Brain microvascular endothelial cell (primary cell): ENCODE measurements at regions not wholly inside any gene's neighbourhood (a gene's known extent, or its start where the extent isn't known, plus 50 kb on each side); places are given as distances from the start of the nearest gene placed in this dataset.

Experiments
- DNase-seq: peaks from one replicate; pipeline ENCODE4 v3.0.0-alpha.2; 2020
- H3K27ac ChIP-seq: fragments of 250-450 bp; sonication (Bioruptor Pico); 2 replicates; pipeline ENCODE4 v1.5.1; 2020; ENCODE audit warnings: mild to moderate bottlenecking, moderate library complexity
- H3K27me3 ChIP-seq: fragments of 250-450 bp; sonication (Bioruptor Pico); replicated peaks from 2 replicates; pipeline ENCODE4 v1.5.1; 2020; ENCODE audit warnings: mild to moderate bottlenecking
- H3K36me3 ChIP-seq: fragments of 250-450 bp; sonication (Bioruptor Pico); replicated peaks from 2 replicates; pipeline ENCODE4 v1.5.1; 2020; ENCODE audit warnings: mild to moderate bottlenecking
- H3K4me3 ChIP-seq: 2 replicates; pipeline ENCODE4 v1.5.1; 2011; ENCODE audit warnings: low read depth, mild to moderate bottlenecking, control low read depth, low read length, moderate library complexity
- in situ Hi-C: cut with HindIII; loops from 2 replicates; pipeline ENCODE4 v1.10.0; 2017; ENCODE audit warnings: low sequenced_read_pairs, low pct_ligation_motif_present
- TF ChIP-seq, protein P1 (sequence below): IDR thresholded peaks from 2 replicates; pipeline ENCODE4 v1.5.1; 2011; ENCODE audit warnings: low read depth, mild to moderate bottlenecking, moderate library complexity, low read length, control low read depth, inconsistent platforms; ENCODE audit errors: missing control alignments

DNA sequence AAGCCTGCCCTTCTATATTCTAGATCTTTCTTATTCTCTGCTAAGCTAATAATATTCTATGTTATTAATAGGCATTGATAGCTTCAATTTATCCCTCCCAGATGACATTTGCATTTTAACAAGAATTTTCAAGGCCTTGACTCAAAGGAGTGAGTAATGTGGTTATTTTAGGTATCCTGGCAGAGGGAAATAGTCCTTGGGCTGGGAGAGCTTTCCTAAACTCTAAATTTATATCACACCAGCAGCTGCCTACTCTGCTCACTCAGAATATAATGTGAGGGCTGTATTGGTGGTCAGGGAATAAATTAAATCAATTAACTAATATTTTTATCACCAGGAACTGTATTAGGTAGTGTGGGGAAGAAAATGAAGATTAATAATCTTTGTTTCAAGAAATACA lies 74.8 kb upstream of the ADAM23 start:
- in situ Hi-C loops, result no loop called here
- Histone ChIP-seq H3K27me3 (no peaks in the 10 kb centered on the region), H3K4me3 (no peak overlapping the region), H3K36me3 (no peaks in the 10 kb centered on the region), H3K27ac (no peak overlapping the region)
- TF ChIP-seq, protein P1, sequence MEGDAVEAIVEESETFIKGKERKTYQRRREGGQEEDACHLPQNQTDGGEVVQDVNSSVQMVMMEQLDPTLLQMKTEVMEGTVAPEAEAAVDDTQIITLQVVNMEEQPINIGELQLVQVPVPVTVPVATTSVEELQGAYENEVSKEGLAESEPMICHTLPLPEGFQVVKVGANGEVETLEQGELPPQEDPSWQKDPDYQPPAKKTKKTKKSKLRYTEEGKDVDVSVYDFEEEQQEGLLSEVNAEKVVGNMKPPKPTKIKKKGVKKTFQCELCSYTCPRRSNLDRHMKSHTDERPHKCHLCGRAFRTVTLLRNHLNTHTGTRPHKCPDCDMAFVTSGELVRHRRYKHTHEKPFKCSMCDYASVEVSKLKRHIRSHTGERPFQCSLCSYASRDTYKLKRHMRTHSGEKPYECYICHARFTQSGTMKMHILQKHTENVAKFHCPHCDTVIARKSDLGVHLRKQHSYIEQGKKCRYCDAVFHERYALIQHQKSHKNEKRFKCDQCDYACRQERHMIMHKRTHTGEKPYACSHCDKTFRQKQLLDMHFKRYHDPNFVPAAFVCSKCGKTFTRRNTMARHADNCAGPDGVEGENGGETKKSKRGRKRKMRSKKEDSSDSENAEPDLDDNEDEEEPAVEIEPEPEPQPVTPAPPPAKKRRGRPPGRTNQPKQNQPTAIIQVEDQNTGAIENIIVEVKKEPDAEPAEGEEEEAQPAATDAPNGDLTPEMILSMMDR, result no peak
- no peak for DNase-seq

DNA sequence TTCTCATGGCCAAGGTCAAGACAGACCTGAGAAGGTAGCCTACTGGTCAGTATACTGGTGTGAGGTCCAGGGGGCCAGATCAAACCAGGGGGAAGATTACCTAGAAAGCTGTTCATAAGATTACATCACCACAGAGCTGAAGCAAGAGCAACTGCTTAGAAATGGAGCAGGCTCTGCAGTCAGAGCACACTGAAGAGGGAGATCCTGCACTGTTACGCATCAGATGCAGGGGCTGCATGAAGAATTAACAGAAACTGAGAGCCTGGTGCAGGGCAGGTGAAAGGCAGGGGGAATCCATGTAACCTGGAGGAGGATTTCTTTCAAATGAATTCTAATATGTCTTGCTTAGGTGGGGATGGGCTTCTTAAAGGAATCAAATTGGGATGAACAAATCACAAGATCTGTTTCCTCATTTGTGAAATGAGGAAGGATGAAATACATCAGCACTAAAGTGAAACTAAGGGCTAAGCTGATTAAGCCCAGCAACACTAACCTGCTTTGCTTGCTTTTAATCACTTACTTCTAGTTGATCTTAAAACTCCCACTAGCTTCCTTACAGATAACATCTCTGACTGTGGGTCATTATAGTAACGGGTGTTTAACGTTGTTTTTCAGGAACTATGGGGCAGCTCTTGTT lies 74.3 kb upstream of the ADAM23 start:
- in situ Hi-C loops, result no loop called here
- TF ChIP-seq, protein P1, result no peak
- Histone ChIP-seq H3K4me3 (no peak overlapping the region), H3K27ac (no peak overlapping the region), H3K27me3 (no peaks in the 10 kb centered on the region), H3K36me3 (no peaks in the 10 kb centered on the region)
- DNase-seq, result no peak

DNA sequence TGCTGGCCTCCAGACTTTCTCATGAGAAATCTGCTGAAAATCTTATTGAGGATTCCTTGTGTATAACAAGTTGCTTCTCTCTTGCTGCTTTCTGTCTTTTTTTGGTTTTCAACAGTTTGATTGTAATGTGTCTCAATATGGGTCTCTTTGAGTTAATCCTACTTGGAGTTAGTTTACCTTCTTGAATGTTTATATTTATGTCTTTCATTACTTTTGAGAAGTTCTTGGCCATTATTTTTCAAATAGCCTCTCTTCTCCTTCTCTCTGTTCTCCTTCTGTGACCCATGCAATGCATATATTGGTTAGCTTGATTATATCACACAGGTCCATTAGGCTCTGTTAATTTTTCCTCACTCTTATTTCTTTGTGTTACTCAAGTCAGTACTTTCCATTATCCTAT lies 67.4 kb upstream of the ADAM23 start:
- DNase-seq, result no peak
- TF ChIP-seq, protein P1, result no peak
- H3K4me3 ChIP-seq, result no peak overlapping the region
- in situ Hi-C loops, result no loop called here
- no peaks in the 10 kb centered on the region for H3K36me3 ChIP-seq
- no peaks in the 10 kb centered on the region for H3K27me3 ChIP-seq
- H3K27ac ChIP-seq, result no peak overlapping the region

DNA sequence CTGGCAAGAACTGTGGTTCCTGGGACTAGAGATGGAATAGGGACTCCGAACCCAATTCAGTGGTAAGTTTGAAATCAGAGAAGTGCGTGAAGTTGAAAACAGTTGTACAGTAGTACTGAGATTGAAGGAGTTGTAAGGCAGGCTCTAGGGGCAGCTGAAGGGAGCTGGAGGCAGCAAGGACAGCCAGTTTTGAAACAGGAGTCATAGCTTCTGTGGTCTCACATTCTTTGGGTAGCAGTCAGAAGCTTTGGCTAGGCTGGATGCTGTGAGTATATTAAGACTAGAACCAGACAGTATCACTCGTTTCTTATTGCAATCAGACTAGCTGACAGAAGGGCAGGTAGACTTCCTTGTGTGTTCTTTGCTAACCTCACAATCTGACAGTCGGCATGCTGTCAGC lies 64.5 kb upstream of the ADAM23 start:
- in situ Hi-C loops, result no loop called here
- Histone ChIP-seq H3K27me3 (no peaks in the 10 kb centered on the region), H3K4me3 (no peak overlapping the region), H3K36me3 (no peaks in the 10 kb centered on the region), H3K27ac (no peak overlapping the region)
- TF ChIP-seq, protein P1, result no peak
- DNase-seq, result peak; percentile 50

DNA sequence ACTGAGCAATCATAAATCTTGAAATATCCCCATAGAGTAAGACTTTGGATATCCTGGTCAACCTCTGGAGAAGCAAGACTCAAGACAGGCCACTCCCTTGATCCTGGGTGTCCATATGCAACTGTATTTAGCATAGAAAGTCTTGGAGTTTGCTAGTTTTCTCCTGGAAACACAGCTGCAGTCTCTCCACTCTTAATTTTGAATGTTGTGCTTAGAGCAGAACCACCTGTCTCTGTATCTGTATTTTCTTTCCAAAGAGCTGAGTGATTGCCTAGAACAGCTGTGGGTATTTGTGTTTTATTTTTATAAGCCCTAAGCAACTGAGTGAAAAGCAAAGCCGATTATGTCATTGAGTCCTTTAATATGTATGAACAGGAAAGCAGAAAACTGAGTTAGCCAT lies 64.1 kb upstream of the ADAM23 start:
- no peaks in the 10 kb centered on the region for H3K36me3 ChIP-seq
- no peak for DNase-seq
- H3K27ac ChIP-seq, result no peak overlapping the region
- in situ Hi-C loops, result no loop called here
- TF ChIP-seq, protein P1, result no peak
- no peak overlapping the region for H3K4me3 ChIP-seq
- H3K27me3 ChIP-seq, result no peaks in the 10 kb centered on the region

DNA sequence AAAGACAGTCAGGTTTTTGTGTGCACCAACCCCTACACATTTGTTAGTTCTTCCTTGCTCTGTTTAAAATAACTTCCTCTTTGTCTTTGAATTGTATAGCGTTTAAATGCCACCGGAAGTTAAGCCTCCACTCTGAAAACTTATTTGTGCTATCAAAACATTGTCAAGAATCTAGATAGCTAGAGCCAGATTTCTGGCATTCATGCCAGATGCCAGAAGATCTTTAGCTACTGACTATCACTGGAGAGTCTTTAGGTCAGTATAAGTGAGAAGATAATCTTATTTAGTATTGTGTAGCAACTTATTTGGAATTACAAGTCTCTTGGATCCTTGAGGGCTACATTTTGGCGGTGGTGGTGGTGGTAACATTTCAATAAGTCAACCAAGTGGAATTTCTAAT lies 63.4 kb upstream of the ADAM23 start:
- H3K36me3 ChIP-seq, result no peaks in the 10 kb centered on the region
- H3K27ac ChIP-seq, result no peak overlapping the region
- DNase-seq, result no peak
- no peak overlapping the region for H3K4me3 ChIP-seq
- TF ChIP-seq, protein P1, result no peak
- in situ Hi-C loops, result no loop called here
- H3K27me3 ChIP-seq, result no peaks in the 10 kb centered on the region
